HG02759 (cell line): ENCODE measurements at regions not wholly inside any gene's neighbourhood (a gene's known extent, or its start where the extent isn't known, plus 50 kb on each side); places are given as distances from the start of the nearest gene placed in this dataset.
"Not testable (repeated sequence)": the region's sequence is repeated elsewhere in the genome, so short reads cannot be mapped to it uniquely, and the experiment has no call there.

Experiments
- ATAC-seq: cut with Tn5 transposase; IDR thresholded peaks from one replicate; pipeline ENCODE4 v1.9.1; 2021; ENCODE audit warnings: mild to moderate bottlenecking, moderate library complexity; ENCODE audit not compliant: unreplicated experiment

DNA sequence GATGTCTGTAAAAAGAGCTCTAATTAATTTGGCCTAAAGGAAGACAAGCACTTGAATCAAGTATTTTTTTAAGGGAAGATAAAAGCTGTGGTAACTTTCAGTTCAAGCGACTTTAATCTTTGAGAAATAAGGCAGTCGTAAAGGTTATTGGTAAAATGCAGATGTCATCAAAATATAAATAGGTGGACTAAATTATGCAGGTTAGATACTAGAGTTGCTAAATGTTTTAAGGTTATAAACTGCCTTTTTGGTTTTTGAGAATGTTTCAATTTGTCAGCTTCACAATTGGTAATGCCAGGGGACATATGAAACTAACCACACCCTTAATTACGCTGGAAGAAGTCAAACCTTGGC, 159.5 kb upstream of the OLIG3 start:
- no peak for ATAC-seq

DNA sequence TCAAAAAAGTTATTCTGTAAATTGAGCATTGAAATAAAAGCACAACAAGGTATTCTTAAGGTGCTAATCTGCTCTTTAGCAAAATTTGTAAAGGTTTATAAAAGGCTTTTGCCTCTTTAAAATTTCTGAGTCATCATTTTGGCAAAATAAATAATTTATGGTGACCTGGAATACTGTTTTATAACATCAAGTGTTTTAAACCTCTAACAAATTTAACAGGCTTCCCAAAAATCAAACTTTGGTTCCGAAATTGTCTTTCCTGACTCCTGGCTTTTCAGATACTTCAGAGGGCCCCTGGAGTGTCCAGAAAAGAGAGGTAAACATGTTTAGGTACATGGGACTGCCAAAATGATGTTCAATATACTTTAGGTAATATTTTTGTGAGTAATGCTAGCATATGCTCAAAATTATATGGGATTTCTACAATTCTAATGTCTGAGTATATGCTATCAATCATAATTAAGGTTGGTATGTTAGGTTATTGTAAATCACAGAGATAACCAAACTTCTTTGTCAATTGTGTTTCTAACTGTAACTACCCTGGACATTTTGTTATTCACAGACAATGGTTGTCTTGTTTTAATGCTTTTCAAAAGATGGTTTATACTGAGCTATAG, 160.3 kb upstream of the OLIG3 start:
- no peak for ATAC-seq

DNA sequence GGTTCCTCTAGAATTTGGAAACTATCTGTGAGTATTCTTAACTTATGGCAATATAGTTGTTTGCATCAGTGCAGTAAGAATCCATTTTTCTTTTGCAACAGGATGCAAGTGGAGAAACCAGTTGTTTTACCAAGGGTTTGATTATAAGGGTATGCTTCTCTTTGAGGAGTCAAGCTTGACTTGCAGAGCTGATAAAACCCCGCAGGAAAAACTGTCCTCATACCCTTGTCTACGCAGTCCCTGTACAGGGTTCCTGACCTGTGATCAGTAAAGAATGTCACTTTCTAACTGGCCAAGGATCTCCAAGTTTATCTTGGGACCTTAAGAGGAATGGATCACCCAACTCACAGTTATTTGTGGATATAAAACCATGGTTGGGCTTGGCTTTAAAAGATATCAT, 161.1 kb upstream of the OLIG3 start:
- no peak for ATAC-seq

DNA sequence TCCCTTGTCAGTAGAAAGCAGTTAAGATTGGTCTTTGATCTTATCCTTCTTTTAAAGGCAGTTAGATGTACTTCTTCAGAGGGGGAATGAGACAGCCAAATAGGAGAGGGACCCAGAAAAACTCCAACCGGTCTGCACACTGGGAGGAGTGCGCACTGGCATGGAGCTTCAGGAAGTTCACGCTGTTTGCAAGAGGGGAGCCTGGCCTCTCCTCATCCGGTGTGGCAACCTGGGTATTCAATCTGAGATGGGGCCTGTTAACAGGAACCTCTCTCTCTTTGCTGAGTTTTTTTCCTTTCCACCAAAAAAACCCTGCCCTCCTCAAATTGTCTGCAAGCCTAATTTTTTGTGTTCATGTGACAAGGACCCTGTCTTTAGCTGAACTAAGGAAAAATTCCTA, 162.5 kb upstream of the OLIG3 start:
- ATAC-seq = no peak

DNA sequence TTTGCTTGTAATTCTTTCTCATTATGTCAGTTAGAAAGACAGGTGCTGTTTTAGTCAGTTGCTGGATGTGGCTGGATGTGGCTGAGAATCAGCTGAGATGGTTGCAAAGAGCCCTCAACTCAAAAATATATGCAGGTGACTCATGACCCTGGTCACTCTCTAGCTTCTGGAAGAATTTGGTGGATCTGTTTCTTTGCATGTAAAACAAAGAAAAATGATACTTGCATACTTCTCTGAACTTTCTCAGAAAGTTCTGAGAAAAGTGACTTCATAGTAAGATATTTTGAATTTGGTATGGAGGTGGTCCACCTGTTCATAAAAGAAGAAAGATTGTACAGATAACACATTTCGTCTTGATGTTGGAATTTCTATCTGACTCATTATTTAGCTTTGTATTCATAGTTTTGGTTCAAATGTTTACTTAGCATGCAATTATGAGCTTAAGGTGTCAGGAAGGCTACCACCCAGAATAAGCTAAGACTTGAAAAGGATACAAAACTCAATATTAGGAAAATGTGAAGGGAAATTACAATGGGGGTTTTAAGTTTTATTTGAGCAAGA, 163.2 kb upstream of the OLIG3 start:
- ATAC-seq = no peak

DNA sequence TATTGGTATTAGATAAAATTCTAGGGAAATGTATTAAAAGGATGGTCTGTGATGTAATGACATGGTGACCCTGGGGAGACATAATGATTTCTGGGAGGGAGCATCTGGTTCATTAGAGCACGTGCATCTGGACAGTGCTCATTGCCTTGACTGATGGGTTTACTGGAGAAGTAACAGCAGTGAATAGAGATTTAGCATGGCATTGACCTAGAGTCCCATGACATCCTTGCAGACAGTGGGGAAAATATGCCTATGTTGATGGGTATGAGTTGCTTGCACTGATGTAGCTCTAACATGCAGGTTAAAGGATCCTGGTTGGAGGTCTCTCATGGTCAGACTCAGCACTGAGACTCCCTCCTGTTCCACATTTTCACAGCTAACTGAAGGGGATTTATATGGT, 164.1 kb upstream of the OLIG3 start:
- ATAC-seq = no peak

DNA sequence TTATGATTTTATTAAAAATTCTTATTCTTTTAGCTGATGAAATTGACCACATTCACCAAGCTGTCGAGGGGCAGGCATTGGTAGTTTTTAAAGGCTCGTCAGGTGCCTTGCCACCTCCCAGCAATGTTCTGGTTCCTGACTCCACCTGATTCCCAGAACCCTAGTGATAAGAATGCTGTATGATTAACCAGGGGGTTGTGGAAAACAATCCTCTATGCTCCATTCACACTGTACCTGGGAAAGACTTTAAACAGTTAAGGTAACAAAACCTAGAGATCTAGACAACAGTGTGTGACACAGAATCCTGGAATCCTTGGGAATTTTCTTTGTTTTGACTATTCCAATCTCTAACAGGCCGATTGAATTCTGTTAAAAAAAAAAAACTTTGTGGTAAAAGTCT, 165.7 kb upstream of the OLIG3 start:
- ATAC-seq = no peak

DNA sequence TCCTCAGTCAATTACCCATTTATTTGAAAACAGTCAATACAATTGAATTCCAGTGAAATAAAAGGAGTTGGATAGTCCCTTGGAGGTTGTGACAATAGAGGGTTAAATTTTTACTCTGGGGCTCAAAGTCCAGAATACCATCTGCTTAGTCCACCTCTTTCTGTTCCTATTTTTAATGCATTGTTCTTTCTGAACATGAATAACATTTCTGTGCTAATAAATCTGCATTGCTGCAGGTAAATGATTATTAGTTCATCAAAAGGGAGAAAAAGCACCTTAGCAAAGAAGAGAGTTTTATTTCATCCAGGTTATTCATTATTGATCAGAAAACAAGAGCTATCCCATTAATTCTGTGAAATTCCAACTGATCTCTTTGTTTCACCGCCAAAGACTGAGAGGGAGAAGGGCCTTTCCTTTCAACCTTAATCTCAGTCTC, 166.1 kb upstream of the OLIG3 start:
- no peak for ATAC-seq

DNA sequence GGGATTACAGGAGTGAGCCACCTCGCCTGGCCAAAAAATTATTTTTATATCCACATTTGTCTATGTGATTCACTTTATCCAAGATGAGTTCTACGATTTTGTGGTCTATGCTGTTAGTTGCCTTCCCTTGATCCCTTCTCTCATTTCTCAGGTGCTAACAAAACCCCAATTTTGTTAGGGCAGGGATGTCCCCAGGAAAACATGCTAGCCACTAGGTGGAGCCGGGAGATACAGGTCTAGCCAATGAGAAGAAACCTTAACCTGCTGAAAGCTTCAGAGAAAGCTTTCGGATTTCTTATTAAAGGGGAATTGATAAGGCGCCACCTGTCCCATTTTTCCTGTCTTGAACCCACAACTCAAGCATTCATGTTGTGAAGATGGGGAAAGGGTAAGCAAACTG, 167.4 kb upstream of the OLIG3 start:
- ATAC-seq = no peak

DNA sequence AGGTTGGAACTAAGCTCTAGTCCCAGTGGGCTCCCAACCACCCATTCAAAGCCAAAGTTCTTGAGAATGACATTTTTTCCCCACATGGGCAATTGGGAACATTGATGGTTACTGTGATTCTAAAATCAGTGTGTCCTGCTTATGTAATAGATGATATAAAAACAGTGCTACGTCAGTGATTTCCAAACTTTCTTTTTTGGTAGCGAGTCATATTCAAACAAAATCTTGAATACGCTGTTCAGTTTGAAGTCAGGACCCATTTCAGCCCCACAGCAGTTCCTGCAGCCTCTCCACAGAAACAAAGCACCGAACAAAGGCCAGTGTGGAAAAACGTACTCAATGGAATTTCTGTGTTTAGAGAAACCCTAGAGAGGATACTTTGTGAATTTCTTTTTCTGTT, 170.0 kb upstream of the OLIG3 start:
- no peak for ATAC-seq

DNA sequence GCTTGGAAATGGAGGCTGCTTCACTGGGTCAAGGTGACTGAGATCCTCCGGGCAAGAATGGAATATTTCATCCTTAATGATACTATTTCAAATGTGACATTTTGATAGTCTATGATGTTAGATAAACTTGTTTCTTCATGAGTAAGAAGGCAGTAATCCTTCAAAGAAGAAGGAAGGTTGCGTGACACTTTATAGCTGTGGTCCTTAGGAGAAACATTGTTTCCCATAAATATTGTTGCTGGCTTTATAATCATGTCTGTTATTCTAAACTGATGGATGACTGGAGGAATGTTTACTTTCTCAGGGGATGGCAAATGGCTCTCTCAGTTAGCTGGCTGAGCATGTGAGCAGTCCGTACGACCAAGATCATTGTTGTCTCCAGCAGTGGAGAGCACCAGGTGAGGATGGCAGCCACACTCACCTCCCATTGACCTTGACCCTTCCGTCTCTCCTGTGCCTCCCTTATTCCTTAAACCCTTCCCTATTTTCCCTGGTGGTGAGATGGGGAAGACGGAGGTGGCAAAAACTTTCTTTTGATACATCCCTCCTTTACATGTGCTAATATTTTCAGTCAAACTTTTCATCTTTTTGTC, 171.2 kb upstream of the OLIG3 start:
- no peak for ATAC-seq

DNA sequence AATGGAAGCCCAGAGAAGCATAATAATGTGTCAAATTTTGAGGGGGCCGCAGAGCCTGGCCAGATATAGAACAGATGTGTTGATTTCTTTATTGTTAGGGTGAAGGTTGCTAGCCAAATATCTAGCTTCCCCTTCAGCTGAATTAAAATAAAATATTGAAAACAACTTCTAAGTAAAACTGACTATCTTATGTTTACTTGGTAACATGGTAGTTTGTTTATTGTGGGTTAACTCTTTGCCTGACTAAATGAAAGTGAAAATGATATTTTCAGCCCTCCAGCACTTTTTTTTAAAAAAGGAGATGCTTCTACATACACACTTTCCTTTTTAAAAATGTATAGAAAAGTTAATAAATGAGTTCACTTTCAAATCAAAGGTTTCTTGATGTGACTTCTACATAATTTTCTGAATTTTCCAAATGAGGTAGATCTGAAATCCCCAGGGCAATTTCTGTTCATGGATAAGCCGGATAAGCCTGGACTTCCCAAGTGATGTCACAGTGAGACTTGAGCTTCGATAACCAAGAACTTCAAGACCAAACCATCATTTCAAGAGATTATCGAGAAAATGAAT, 172.1 kb upstream of the OLIG3 start:
- no peak for ATAC-seq

DNA sequence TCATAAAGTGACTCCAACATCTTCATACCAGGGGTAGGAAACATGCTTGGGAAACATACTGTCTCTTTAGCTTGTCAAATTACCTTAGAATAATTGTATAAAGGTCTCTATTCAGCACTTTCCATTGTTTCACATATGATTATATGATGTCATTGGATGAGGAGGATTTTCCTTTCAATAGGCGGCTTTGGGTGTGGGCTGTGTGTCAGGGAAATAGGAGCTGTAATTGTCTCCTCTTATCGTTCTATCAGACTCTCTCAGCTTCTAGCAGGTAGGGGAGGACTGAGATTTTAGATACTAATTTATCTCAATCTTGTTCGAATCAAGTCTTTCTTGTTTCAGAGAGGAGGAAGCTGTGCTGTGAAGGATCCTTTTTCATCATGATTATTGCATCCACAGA, 179.4 kb upstream of the OLIG3 start:
- ATAC-seq = no peak

DNA sequence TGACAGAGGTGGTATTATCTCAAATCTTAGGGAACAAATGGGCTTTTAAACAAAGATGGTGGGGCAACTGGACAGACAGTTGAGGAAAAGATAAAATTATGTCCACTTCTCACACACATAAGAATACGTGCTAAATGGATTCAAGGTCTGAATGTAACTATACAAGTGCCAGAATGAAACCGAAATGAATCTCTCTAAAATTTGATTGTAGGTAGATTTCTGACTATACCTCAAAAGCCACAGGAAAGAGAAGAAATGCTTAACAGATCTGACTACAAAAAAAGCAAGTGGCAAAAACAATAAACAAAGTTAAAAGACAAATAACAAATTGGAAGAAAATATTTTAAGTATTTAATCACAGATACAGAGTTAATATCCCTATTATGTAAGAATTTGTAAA, 182.7 kb upstream of the OLIG3 start:
- ATAC-seq = no peak

DNA sequence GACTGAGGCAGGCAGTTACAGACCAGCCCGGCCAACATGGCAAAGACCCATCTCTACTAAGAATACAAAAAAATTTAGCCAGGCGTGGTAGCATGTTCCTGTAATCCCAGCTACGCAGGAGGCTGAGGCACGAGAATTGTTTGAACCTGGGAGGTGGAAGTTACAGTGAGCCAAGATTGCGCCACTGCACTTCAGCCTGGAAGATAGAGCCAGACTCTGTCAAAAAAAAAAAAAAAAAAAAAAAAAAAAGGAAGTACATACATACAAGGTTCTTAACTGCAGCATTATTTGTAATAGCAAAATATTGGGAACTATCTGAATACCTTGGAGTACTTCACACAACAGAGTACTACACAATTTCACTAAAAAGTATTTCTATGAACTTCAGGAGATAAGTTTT, 183.5 kb upstream of the OLIG3 start:
- ATAC-seq = no peak

DNA sequence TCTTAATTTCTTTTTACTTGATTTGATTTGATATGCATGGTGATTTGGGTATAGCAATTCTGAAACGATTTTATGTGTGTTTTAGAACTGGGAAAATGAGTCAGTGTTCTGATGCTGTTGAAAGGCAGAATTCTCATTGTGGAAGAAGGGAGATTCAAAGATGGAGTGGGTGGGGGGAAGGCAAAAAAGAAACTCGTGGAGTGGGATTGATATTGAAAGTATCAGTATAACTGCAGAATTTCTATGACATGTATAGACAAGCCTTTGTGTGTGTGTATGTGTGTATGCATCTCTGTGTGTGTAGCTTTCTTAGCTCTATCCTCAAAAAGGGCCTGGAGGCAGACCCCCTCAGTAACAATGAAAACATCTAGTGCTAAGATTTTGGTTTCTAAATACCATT, 184.3 kb upstream of the OLIG3 start:
- no peak for ATAC-seq

DNA sequence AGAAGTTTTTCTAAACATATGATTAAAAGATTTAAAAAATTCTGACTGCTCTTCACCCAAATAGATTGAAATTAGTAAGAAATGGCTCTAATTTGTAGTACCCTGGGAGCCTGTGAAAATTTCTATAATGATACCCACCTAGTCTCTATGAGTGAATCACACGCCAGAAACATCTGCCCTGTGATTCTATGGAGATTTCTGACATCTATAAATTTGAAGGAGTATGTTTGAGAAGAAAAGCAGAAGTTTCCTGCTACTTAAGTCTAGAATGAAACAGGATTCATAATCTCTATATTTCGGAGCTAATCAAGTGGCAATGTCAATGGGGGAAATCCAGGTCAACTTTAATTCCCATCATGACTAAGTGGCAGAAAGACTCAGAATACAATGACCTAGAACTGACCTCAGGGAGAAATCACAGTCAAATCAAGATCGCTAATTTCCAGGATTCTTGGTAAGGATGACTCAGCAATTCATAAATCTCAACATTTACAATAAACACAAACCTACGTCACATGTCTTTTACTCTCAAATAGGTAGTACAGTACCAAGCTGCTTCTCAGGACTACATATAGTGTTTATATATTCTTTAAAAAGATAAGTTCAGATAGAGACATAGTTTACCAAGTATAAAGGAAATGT, 186.2 kb upstream of the TNFAIP3 start:
- no peak for ATAC-seq

DNA sequence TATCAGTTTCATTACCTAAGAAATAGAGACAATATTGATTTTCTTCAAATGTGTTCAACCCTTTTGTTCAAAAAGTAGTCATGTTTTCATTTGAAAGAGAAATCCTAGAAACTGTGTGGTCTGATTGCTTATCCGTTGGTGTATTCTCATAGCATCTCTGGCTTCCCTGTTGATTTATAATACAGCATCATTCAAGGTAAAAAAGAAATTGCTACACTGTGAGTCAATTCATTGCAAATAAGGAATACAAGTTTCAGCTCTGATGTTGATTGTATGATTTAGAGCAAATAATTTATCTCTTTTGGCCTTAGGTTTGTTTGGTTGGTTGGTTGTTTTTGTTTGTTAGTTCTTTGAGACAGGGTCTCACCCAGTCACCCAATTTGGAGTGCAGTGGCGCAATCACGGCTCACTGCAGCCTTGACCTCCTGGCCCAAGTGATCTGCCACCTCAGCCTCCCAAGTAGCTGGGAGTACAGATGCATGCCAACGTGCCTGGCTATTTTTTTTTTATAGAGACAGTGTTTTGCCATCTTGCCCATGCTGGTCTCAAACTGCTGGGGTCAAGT, 185.5 kb upstream of the TNFAIP3 start:
- ATAC-seq = no peak

DNA sequence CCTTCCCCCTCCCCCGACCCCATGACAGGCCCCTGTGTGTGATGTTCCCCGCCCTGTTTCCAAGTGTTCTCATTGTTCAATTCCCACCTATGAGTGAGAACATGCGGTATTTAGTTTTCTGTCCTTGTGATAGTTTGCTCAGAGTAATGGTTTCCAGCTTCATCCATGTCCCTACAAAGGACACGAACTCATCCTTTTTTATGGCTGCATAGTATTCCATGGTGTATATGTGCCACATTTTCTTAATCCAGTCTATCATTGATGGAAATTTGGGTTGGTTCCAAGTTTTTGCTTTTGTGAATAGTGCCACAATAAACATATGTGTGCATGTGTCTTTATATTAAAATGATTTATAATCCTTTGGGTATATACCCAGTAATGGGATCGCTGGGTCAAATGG, 184.4 kb upstream of the TNFAIP3 start:
- not testable (repeated sequence) for ATAC-seq

DNA sequence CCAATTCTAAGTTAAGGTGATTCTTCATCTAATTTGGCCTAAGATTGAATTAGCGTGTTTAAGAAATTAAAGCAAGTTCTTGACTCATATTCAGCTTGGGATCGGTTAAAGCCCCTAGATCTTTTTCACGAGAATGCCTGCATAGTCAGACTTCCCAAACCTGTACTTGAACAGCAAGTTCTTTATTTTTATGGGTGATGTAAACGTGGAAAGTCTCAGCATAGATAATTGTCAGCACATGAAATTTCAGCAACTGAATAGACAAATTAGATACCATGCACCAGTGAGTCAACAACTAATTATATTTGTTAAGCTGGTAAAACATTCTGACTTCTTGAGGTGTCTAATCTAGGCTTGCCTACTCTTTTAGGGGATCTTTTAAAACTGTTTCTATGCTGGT, 183.1 kb upstream of the TNFAIP3 start:
- ATAC-seq = no peak

DNA sequence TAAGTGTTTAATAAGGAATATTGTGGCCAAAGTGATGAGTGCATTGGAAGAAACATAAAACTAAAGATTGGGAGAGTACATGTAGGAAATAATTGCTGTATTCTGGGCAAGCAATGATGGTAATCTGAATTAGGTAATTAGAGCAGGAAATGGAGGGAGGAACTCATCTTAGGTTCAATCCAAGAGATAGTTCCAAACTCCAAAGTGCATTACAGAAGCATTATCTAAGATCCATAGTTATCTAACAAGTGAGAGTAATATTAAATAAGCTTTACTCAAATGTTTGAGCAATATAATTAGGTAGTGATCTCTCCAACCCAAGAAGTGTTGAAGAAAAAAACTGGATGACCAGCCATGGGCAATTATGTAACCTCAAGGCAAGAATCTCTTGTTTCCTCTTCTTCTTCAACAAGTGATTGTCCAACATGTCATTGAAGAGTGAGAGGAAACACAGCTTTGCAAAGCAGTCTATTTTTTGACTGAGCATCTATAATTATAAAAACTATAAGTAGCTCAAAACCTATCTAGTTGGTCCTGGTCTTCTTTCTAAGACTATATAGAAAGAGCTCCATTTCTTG, 181.2 kb upstream of the TNFAIP3 start:
- ATAC-seq = no peak
